HG02759 (cell line): ENCODE measurements at regions not wholly inside any gene's neighbourhood (a gene's known extent, or its start where the extent isn't known, plus 50 kb on each side); places are given as distances from the start of the nearest gene placed in this dataset.
A peak's percentile ranks its signal among the peaks of the same experiment; 100 is the strongest.

Experiments used
- ATAC-seq: cut with Tn5 transposase; IDR thresholded peaks from one replicate; pipeline ENCODE4 v1.9.1; 2021; ENCODE audit warnings: mild to moderate bottlenecking, moderate library complexity; ENCODE audit not compliant: unreplicated experiment

GRCh38 chr1:191134796-191135195, 657.1 kb upstream of the BRINP3 start:
- ATAC-seq, result no peak

- no peak for ATAC-seq
These were observed 662.4 kb upstream of the BRINP3 start for GRCh38 chr1:191140038-191140437.

- ATAC-seq, result no peak
These were observed 665.1 kb upstream of the BRINP3 start for GRCh38 chr1:191142748-191143147.

GRCh38 chr1:191145834-191146233, 668.2 kb upstream of the BRINP3 start:
- ATAC-seq, result no peak

GRCh38 chr1:191151321-191151807, 673.7 kb upstream of the BRINP3 start:
- no peak for ATAC-seq

- ATAC-seq, result no peak
These were observed 675.1 kb upstream of the BRINP3 start for GRCh38 chr1:191152776-191153175.

GRCh38 chr1:191155178-191155577, 677.5 kb upstream of the BRINP3 start:
- ATAC-seq, result no peak

GRCh38 chr1:191160837-191161236, 683.2 kb upstream of the BRINP3 start:
- no peak for ATAC-seq

GRCh38 chr1:191162762-191163161, 685.1 kb upstream of the BRINP3 start:
- no peak for ATAC-seq

- no peak for ATAC-seq
These were observed 686.0 kb upstream of the BRINP3 start for GRCh38 chr1:191163621-191164020.

- peak; percentile 98 for ATAC-seq
These were observed 696.6 kb upstream of the BRINP3 start for GRCh38 chr1:191174298-191174697.

GRCh38 chr1:191176131-191176530, 698.5 kb upstream of the BRINP3 start:
- ATAC-seq, result no peak

GRCh38 chr1:191206513-191207207, 729.0 kb upstream of the BRINP3 start:
- ATAC-seq, result peak; percentile 46

- no peak for ATAC-seq
These were observed 744.5 kb upstream of the BRINP3 start for GRCh38 chr1:191222206-191222605.

- ATAC-seq, result no peak
These were observed 763.3 kb upstream of the BRINP3 start for GRCh38 chr1:191240925-191241324.

GRCh38 chr1:191255354-191256054, 777.8 kb upstream of the BRINP3 start:
- ATAC-seq, result no peak

- no peak for ATAC-seq
These were observed 779.3 kb upstream of the BRINP3 start for GRCh38 chr1:191256917-191257316.

GRCh38 chr1:191260056-191260455, 782.4 kb upstream of the BRINP3 start:
- ATAC-seq, result no peak

- no peak for ATAC-seq
These were observed 783.4 kb upstream of the BRINP3 start for GRCh38 chr1:191261111-191261510.

GRCh38 chr1:191279266-191279800, 801.7 kb upstream of the BRINP3 start:
- no peak for ATAC-seq

- ATAC-seq, result no peak
These were observed 806.5 kb upstream of the BRINP3 start for GRCh38 chr1:191284175-191284574.

- ATAC-seq, result no peak
These were observed 812.8 kb upstream of the BRINP3 start for GRCh38 chr1:191290441-191290840.
